Activated CD4-positive, CD25-positive, alpha-beta regulatory T cell treated with anti-CD3 and anti-CD28 coated beads, Interleukin-2, amount 50 U/mL, for 24 hours (primary cell): ENCODE measurements at regions not wholly inside any gene's neighbourhood (a gene's known extent, or its start where the extent isn't known, plus 50 kb on each side); places are given as distances from the start of the nearest gene placed in this dataset.

Source experiments
- ATAC-seq, 2 donors: fragments of 150-1000 bp; cut with Tn5 transposase; one replicate each; pipeline ENCODE4 v1.10.0; 2021; ENCODE audit warnings: mild to moderate bottlenecking in 1 of 2, moderate library complexity in 1 of 2

DNA sequence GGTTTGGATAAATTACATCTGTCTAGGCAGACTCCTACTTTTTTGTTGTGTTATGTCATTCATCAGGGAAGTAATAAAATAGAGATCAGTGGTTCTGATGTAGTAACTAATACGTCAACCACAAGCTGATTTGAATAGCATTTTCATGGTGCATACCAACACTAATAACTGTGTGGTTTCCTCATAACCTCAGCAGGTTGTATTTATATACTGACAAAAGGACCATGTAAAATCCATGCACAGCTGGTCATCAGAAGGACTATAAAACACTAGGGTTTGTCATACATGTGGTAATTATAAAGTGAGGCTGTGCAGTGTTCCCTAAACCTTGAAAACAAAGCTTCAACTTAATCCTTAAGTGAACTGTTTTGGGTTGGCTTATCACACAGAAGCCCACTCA, 216.8 kb upstream of the RBMS3 start:
- ATAC-seq, result no peak

DNA sequence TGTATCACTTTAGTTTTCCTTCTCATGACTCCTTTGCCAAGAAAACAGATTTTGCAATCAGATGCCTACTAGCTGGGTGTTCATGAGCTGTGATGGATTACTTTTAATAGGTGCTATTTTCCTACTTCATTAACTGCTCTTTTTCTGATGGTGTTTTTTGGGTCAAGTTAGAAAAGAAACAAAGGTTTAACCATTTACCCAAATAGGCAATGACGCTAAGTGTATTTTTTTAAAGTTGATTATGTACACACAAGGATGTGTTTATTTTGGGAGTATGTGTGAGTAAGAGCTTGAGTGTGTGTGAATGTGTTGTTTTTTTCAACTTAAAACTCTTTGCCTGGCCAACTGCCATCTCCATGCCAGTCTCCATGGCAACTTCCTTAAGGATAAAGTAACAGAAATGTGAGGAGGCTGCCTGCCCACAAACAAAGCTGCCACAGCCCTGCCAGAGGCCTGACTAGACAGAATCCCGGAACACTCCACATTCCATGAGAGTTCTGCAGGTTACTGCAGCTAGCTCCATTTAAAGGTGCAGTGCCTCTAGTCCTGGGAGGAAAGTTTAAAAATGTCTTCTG, 215.6 kb upstream of the RBMS3 start:
- no peak for ATAC-seq

DNA sequence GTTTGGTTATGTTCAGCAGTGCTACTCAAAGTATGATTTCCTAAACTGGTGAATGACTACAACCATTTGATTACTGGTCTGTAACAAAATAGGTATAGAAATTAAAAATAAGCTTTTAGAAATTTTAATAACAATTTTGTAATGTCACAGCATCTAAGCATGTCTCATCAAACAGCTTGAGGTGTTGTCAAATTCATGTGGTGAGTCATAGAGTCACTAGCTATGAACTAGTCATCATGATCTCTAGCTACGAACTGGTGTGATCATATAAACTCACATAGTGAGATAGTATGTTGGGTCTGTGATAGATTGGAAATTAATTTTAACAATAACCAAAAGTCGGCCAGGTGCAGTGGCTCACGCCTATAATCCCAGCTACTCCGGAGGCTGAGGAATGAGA, 213.9 kb upstream of the RBMS3 start:
- ATAC-seq, result peak; percentile 91 to 96

DNA sequence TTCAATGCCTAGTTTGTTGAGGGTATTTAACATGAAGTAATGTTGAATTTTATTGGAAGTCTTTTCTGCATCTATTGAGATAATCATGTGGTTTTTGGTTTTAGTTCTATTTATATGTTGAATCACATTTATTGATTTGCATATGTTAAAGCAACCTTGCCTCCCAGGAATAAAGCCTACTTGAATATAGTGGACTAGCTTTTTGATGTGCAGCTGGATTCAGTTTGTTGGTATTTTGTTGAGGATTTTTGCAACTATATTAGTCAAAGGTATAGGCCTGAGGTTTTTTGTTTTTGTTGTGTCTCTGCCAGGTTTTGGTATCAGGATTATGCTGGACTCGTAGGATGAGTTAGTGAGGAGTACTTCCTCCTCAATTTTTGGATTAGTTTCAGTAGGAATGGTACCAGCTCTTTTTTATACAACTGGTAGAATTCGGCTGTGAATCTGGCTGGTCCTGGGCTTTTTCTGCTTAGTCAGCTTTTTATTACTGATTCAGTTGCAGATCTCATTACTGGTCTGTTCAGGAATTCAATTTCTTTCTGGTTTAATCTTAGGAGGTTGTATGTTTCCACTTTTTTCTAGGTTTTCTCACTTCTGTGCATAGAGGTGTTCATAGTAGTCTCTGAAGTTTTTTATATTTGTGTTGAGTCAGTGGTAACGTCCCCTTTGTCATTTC, 209.8 kb upstream of the RBMS3 start:
- ATAC-seq, result no peak

DNA sequence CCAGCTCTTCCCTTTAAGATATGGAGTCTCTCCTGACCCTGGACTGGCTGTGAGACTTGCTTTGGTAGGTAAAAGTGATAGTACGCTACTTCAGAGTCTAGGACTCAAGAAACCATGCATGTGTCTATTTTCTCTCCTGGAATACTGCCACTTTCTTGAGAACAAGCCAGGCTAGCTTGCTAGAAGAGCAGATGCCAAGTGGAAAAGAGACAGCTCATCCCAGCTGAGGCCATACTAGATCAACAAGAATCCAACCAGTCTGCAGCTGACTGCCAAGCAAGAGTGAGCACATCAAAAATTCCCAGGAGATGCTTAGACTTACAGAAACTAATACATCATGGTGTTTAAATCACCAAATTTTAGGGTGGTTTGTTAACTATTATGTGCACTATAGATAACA, 208.3 kb upstream of the RBMS3 start:
- no peak for ATAC-seq

DNA sequence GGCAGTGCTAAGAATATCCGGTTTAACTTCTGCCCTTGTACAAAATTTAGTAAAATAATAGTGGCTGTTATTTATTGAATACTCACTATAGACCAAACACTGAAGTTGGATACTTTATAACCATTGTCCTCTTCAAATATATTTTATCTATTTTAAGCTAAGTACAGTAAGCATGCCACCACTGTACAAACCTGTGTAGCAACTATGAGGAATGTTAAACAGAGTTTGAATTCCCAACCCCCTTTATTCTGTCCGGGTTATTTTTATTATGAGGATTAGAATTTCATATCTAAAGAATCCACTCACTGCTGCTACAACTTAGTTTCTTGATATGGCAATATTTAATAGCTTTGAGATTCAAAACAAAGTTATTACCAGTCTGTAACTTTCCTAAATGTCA, 203.5 kb upstream of the RBMS3 start:
- no peak for ATAC-seq

DNA sequence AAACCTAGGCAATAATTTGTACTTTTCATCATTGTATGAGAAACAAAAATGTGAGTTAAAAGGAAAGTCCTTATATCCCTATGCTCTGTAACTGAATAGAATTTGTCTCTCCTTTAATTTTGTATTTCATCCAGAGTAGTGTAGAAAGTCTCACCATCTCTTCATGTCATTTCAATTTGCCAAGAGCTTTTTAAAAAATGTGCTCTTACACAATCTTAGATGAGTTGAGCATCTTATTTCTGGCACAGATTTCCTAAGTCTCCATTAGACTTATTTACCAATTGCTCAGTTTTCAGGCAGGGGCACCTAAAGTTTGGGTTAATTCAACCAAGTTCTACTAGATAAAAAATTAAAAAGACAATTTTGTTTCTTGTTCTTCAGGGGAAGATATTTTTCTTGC, 201.5 kb upstream of the RBMS3 start:
- no peak for ATAC-seq

DNA sequence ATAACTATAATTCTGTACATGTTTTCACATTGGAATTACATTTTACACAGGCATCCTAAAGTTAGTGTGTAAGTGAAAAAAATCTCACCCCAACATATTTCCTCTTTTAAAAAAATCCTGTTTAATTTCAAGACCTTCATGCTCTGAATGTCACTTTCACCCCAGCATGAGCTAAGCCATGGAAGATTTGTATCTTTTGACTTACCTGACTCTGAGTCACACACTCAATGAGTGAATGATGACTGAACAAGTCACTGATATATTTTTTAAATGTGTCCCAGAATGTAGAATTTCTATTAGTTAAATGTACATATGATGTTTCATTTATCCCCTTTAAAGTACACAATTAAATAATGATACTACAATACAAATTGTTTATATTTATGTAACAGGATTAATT, 199.9 kb upstream of the RBMS3 start:
- ATAC-seq, result peak; percentile 51 to 66

DNA sequence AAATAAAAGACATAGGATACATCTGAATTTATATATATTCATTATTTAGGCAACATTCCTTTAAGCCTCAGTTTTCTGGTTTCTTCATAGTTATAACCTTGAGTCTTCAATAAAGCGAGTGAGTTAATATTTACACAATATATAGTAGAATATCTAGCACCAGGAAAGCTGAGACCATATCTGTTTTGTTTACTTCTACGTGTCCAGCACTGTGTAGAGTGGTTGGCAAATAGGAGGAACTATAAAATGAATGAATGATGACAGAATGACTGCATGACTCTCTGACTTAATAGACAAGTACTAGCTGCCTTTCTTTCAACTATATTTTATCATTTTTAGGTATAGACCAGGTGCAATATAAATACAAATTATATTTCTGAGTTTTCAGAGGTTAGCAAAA, 197.8 kb upstream of the RBMS3 start:
- no peak for ATAC-seq

DNA sequence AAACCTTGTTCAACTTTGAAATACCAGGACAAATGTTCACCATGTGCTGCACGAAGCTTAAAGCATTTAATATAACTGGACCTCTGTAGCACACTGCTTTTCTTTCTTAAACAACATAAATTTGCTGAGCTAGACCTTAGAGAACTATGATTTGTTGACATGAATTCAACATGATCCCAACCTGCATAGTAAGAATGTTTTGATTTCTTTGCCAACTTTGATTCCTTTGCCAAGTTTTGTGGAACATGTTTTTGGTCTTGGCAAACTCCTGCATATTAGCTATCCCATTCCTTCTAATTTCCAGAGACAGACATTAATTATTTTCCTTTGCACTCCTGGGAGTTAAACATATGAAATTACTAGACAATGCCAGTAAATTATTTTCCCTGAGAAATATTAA, 197.2 kb upstream of the RBMS3 start:
- ATAC-seq, result no peak

DNA sequence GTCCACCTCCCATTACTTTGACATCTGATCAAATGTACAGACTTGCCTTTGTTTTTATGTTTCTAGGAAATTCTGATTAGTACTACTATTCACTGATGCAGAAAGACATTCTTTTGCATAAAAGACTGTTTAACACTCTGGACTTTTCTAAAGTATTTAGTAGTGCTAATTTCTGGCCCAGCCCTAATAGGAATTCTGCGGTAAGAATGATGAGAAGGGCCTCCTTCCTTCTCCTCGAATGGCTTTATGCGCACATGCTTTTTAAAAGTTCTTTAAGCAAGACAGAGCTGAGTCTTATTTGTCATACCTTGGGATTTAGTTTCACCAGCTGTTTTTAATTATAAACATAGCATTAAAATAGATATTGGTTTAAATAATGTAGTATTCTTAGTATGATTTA, 192.3 kb upstream of the RBMS3 start:
- ATAC-seq, result no peak

DNA sequence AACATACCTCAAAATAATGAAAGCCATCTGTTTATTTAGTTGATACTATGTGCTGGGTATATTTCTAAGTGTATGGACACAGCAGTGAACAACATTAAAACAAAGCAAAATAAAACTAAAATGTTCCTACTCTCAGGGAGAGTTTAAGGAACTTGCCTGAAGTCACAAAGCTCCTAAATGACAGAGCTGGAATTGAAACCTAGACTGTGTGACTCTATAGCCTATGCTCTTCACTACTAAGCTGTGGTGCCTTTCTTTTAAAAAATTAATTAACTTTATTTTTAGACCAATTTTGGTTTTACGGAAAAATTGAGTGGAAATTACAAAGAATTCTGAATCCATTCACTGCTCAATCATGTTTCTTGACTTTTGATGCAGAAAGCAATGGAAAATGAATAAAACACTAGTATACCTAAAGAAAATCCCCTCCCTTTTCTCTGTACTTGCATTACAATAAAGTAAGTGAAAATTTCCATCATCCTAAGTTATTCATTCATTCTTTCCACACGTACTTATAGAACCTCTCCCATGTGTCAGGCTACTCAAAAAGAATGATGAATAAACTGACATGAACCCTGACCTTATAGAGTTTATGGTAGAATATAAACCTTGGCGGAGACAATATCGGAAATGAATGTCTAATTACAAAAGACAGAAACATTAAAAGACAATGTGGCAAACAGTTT, 189.8 kb upstream of the RBMS3 start:
- ATAC-seq, result peak; percentile 87 to 90

DNA sequence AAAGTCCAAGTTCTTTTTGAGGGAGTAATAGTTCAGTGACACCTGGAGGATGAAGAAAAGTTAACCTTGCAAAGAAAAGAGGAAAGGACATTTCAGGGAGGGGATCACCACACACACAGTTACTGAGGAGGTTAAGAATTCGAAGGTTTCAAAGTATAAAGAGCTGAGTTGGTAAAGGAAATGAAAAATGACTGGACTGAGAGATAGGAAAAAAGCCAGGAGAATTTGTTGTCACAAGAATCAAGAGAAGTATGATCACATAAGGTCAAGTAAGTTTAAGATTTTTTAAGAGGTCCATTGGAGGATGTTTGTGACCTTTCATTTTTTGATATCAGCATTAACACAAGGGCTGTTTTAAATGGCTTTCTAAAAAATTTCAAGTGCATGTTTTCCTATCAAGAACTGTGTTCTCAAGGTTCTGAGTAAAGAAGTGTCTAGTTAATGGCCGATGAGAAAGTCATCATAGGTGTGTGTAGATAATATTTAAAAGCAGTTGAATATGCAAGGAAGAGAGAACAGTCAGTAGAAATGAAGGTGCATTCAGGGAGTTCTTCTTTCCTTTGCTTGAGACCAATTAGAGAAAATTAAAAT, 189.2 kb upstream of the RBMS3 start:
- ATAC-seq, result no peak

DNA sequence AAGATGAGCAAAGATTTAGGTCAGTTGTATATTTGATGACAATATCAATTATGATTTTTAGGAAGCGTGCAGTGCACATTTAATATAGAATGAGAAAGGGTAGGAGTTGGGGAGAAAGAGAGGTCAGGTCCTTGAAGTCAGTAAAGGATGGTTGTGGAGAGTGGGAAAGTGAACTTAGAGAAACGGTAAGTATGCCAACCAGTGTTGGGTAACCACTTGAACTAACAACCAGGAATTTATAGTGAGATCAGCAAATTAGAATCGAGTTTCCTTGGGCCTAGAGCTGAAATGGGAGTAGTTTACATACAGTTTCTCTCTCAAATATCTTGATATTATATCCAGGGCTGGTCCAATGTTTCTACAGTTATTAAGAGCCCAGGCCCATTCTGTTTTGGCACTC, 188.5 kb upstream of the RBMS3 start:
- ATAC-seq, result no peak

DNA sequence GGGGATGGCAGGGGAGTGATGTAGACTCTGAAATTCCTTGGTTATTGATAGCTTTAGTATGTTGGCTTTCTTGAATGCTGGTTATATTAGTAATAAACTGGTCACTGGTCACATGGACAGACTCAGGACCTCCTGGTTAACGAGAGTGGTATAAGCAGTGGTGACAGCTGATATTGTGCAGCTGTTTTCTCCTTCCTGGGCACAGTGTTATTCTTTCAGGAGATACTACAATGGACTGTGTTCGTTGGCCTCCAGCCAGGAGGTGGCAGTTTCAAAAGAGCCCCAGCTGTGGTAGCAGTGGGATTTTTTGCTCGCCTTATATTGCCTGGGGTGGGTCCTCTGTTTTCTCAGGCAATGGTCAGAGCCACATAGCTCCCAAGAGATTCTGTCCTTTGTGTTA, 181.6 kb upstream of the RBMS3 start:
- ATAC-seq, result no peak

DNA sequence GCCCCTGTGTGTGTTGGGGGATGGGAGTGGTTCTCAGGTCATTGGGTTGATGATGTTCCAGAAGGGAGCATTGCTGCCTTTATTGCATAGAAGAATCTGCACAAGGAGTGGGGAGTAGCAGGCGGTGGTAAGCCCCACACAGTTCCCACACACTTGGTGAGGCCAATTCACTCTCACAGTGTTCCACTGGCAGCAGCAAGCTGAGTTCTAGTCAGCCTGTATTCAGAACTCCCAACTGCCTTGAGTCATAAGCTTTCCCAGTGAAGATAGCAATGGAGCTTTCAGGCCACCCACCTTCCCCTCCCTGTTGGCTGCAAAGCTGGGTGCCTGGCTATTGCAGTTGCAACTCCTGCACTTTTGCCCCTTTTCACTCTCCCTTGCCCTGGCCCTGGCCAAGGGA, 181.1 kb upstream of the RBMS3 start:
- no peak for ATAC-seq

DNA sequence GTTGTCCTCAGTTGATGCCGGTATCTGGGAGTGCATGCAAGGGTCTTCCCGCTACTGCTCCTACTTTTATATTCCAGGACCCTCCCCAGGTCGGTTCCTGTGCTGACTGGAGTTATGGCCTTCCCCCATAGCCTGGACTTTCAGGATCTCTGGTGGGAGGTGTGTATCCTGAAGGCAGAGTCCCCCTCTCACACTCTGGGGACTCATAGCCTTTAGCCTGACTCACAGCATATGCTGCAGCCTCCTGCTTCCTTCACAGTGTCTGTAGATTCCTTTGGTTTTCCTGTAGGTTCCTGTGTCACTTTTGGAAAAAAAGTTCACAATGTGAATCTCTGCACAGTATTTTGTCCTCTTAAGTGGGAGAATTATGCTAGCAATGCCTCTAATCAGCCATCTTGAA, 180.6 kb upstream of the RBMS3 start:
- ATAC-seq, result no peak

DNA sequence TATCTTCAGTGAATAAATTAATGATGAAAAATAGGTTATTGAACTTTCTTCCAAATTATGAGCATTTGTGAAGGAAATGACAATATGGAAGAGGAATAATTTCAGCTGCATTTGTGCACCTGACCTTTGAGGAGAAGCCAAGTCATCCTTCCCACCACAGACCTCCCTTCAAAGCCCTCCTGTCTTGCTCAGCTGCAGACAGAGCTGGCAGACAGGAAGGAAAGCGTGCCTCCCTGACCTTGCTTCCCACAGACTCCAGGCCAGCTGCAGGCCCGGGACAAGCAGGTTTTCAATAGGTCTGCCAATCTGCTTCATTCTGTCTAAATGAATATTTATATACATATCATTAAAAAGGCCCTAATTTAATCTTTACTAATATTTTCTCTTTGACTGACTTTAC, 152.9 kb upstream of the RBMS3 start:
- ATAC-seq, result no peak

DNA sequence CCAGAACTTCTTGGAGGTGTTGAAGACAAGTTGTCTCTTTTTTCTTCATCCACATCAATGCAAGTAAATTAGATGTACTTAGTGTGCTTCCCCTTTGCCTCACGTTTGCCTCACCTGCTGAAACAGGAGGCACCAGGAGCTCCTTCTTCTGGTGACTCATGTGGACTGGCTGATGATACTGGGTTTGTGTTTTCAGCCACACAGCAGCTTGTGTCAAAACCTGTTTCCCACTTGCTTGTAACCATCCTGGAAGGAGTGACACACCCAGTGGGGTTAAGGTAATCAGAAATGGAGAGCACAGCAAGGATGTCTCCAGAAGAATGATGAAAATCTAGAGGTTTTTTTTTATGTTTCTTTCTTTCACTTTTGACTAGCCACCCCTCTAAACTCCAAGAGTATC, 143.3 kb upstream of the RBMS3 start:
- peak; percentile 51 to 63 for ATAC-seq

DNA sequence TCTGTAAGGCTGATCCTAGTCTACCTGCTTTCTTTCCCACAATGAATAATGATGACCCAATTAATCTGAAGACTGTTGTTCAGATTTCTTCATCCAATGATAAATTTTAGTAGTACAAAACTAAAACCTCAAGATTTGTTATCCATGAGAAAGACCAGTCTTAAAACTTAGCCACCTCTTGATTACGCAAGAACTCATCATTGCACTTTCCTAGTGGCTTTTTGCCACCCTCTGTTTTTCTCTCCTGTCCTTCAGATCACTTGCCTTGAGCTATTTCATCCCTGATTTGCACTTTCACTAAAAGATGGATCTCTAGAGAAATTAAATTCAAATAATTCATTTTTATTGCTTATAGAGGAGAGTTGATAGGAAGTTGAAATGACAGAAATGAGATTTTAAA, 142.7 kb upstream of the RBMS3 start:
- ATAC-seq, result no peak

DNA sequence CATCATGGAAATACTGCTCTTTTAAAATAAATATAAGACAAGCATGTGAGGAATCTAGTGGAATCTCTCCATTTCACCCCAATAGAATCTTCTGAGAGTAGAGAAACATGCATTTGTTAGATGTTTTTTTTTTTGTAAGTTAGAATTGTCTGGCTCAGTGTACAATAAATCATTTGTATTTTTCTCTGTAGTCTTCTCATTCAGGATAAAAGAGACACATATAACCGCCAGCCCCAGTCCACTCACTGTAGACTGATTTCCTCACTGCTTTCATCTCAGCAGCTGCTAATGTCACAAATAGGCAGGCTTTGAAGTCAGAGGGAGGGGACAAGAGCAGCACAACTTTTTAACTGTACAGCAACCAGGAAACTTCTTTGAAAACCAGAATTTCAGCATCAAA, 140.2 kb upstream of the RBMS3 start:
- no peak for ATAC-seq

DNA sequence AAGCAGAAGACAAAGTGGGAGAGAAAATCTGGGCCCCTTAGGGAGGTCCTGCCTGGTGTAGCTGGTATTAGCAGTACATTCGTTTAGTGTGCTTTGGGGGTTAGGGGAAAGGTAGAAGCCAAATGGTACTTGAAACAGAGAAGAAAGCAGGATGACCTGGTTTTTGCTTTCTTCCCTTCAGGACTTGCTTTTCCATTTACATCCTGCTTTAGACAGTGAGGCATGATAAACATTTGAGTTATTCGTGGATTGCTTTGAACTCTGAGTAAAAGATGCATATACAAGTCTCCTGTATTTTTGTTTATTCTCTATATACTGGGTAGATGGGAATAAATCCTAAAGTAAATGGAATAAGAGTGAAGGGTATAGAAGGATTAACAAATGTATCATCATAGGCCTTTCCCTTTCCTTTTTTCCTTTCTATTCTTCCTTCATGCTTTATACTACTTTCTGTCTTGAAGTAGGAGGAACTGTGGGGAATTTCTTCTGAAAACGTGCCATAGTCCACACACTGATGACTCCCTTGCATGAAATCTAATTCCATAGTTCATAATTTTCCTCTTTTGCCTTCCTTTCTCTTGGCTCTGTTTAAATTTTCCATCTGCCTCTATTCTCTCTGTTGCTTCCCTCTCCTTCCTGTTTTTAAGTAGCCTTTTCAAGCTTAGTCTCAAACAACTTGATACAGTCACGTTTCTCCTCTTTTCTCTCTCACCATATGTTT, 139.5 kb upstream of the RBMS3 start:
- no peak for ATAC-seq

DNA sequence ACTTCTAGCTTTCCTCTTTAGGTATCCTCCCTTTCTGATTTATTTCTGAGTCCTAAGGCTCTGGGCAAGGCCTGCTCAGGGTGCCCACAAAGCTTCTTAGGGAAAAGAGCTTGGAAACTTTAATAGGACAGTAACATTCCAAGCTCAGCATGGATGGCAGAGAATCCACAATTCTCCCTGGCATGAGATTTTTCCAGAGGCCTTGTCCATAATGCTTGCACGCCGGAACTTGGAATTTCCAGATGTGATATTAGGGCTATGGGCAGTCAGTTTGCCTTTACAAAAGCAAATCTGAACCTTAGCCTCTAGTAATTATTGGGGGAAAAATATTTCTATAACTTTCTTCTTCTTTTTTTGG, 139.0 kb upstream of the RBMS3 start:
- no peak for ATAC-seq

DNA sequence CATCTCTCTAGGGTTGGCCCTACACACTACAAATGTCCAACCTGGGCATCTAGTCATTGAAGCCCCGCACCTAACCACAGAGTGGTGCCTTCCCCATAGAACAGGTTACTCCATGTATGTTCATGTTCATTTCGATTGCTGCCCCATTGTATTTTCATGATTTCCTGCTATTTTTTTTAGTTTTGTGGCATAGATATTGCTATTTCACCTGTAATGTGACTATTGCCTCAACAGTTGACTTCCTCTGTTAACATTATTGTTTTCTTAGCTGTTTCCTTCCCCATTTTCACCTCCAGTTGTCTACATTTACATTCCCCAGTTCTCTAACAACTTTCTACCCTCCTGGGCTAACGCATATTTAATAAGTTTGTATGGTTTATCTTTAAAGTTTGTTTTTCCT, 137.7 kb upstream of the RBMS3 start:
- no peak for ATAC-seq
